ENCODE measurements at regions not wholly inside any gene's neighbourhood (a gene's known extent, or its start where the extent isn't known, plus 50 kb on each side); places are given as distances from the start of the nearest gene placed in this dataset.

- TF ChIP-seq CTCF (IDR thresholded peaks at IDR 0.05): no peak
- H3K27ac ChIP-seq: no peak overlapping the region
- H3K9ac ChIP-seq (ENCODE audit: low read depth in 2 of 2, low read length in 2 of 2): no peak overlapping the region
- no peaks in the 10 kb centered on the region for H3K27me3 ChIP-seq
- intact Hi-C loops (cut with DNase I): no loop called here
- no peaks in the 10 kb centered on the region for H3K9me3 ChIP-seq
- no peaks in the 10 kb centered on the region for H3K36me3 ChIP-seq
- no peak overlapping the region for H3K4me3 ChIP-seq
- DNase-seq: no peak
- H3K4me1 ChIP-seq: no peaks in the 10 kb centered on the region
These were observed 613.6 kb upstream of the USP15 start for GRCh38 chr12:61646639-61647038.

GRCh38 chr12:61647566-61647965 lies 612.6 kb upstream of the USP15 start:
- Histone ChIP-seq H3K9ac (ENCODE audit: low read depth in 2 of 2, low read length in 2 of 2) (no peak overlapping the region), H3K27ac (no peak overlapping the region), H3K9me3 (no peaks in the 10 kb centered on the region), H3K36me3 (no peaks in the 10 kb centered on the region), H3K27me3 (no peaks in the 10 kb centered on the region), H3K4me3 (no peak overlapping the region), H3K4me1 (no peaks in the 10 kb centered on the region)
- no peak for DNase-seq
- intact Hi-C loops (cut with DNase I): no loop called here
- no peak for TF ChIP-seq CTCF (IDR thresholded peaks at IDR 0.05)

- TF ChIP-seq CTCF (IDR thresholded peaks at IDR 0.05): no peak
- DNase-seq: no peak
- Histone ChIP-seq H3K36me3 (no peaks in the 10 kb centered on the region), H3K4me3 (no peak overlapping the region), H3K4me1 (no peaks in the 10 kb centered on the region), H3K27ac (no peak overlapping the region), H3K27me3 (no peaks in the 10 kb centered on the region), H3K9ac (ENCODE audit: low read depth in 2 of 2, low read length in 2 of 2) (no peak overlapping the region), H3K9me3 (no peaks in the 10 kb centered on the region)
- intact Hi-C loops (cut with DNase I): no loop called here
These were observed 607.9 kb upstream of the USP15 start for GRCh38 chr12:61652265-61652664.

GRCh38 chr12:61654698-61655097 lies 605.5 kb upstream of the USP15 start:
- no peaks in the 10 kb centered on the region for H3K4me1 ChIP-seq
- H3K9me3 ChIP-seq: no peaks in the 10 kb centered on the region
- no peak for TF ChIP-seq CTCF (IDR thresholded peaks at IDR 0.05)
- no peak overlapping the region for H3K4me3 ChIP-seq
- no peak for DNase-seq
- H3K27ac ChIP-seq: no peak overlapping the region
- intact Hi-C loops (cut with DNase I): no loop called here
- H3K27me3 ChIP-seq: no peaks in the 10 kb centered on the region
- no peak overlapping the region for H3K9ac ChIP-seq (ENCODE audit: low read depth in 2 of 2, low read length in 2 of 2)
- H3K36me3 ChIP-seq: no peaks in the 10 kb centered on the region

GRCh38 chr12:61655241-61655640 lies 605.0 kb upstream of the USP15 start:
- no peak for DNase-seq
- intact Hi-C loops (cut with DNase I): no loop called here
- no peaks in the 10 kb centered on the region for H3K4me1 ChIP-seq
- H3K9me3 ChIP-seq: no peaks in the 10 kb centered on the region
- H3K9ac ChIP-seq (ENCODE audit: low read depth in 2 of 2, low read length in 2 of 2): no peak overlapping the region
- H3K27ac ChIP-seq: no peak overlapping the region
- H3K4me3 ChIP-seq: no peak overlapping the region
- H3K36me3 ChIP-seq: no peaks in the 10 kb centered on the region
- H3K27me3 ChIP-seq: no peaks in the 10 kb centered on the region
- no peak for TF ChIP-seq CTCF (IDR thresholded peaks at IDR 0.05)

GRCh38 chr12:61667676-61668075 lies 592.5 kb upstream of the USP15 start:
- DNase-seq: no peak
- Histone ChIP-seq H3K36me3 (no peaks in the 10 kb centered on the region), H3K4me1 (no peaks in the 10 kb centered on the region), H3K27ac (no peak overlapping the region), H3K4me3 (no peak overlapping the region), H3K27me3 (no peaks in the 10 kb centered on the region), H3K9me3 (no peaks in the 10 kb centered on the region), H3K9ac (ENCODE audit: low read depth in 2 of 2, low read length in 2 of 2) (no peak overlapping the region)
- intact Hi-C loops (cut with DNase I): no loop called here
- no peak for TF ChIP-seq CTCF (IDR thresholded peaks at IDR 0.05)

Measured in colonic mucosa (tissue), 4 donors.